WI38 (cell line): ENCODE measurements at regions not wholly inside any gene's neighbourhood (a gene's known extent, or its start where the extent isn't known, plus 50 kb on each side); places are given as distances from the start of the nearest gene placed in this dataset.

Experiments
- H3K4me3 ChIP-seq: 2 replicates; pipeline ENCODE4 v1.5.1; 2011; ENCODE audit warnings: low read depth, mild to moderate bottlenecking, control low read depth, low read length
- TF ChIP-seq, protein P1 (sequence below): IDR thresholded peaks from 2 replicates; pipeline ENCODE4 v1.5.1; 2012; ENCODE audit warnings: low read depth, mild to moderate bottlenecking, control low read depth, low read length

DNA sequence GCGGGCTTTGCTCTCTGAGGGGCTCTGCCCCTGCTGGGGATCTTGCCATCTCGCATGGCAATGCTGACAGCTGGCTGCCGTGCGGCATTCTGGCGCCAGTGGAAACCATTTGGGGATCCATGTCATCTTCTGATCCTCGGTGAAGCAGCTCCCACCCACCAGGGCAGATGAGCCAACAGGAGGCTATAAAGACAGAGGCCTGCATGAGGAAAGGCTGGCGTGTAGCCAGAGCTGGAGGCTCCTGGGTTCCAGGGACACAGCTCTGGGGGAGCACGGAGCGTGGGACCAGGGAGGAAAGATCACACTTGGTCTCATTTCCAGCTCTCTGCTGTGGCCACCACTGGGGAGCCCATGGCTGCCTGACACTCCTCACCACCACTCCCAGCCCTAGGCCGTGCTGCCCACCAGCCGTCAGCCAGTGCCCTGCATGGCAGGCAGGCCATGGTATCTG lies 145.8 kb downstream of the ZFP36L2 start:
- H3K4me3 ChIP-seq, result no peak overlapping the region
- TF ChIP-seq, protein P1, sequence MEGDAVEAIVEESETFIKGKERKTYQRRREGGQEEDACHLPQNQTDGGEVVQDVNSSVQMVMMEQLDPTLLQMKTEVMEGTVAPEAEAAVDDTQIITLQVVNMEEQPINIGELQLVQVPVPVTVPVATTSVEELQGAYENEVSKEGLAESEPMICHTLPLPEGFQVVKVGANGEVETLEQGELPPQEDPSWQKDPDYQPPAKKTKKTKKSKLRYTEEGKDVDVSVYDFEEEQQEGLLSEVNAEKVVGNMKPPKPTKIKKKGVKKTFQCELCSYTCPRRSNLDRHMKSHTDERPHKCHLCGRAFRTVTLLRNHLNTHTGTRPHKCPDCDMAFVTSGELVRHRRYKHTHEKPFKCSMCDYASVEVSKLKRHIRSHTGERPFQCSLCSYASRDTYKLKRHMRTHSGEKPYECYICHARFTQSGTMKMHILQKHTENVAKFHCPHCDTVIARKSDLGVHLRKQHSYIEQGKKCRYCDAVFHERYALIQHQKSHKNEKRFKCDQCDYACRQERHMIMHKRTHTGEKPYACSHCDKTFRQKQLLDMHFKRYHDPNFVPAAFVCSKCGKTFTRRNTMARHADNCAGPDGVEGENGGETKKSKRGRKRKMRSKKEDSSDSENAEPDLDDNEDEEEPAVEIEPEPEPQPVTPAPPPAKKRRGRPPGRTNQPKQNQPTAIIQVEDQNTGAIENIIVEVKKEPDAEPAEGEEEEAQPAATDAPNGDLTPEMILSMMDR, result no peak

DNA sequence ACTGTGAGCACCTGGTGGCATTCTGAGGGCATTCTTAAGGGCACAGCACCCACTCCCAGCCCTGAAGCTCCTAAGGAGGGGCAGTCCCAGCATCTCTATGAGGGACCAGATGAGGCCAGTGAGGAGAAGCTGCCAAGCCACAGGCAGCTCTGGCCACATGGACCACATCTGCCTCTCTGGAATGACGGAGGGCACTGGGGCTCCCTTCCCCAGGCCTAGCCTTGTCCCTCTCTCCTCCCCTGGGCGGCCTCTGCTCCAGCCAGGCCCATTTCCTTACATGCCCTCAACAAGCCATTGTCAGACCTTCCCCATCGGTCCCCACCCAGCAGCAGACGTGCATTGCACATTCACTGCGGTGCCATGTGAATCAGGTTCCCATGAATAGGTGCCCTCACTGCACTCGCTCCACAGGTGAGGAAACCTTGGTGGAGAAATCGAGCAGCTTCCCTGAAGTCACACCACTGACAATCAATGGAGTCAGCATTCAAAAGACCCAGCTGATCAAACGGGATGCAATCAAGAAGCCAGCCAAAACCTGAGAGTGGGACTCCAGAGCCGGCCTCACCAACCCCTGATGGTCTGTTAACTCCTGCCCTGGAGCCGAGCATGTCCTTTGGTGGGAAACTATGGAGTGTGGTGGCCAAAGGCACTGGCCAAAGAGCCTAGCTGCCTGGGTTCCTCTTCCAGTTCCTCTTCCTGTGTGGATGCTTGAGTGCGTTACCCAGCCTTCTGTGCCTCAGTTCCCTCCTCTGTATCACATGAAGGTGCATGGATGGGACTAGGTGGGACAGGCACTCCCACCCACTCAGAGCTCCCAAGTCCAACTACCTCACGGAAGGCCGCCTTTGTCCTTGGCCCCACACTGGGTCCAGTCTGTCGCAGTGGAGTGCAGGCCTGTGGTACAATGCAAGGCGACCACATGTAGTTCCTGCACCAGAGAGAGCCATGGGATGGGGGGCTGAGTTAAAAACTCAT lies 147.3 kb downstream of the ZFP36L2 start:
- no peak overlapping the region for H3K4me3 ChIP-seq
- TF ChIP-seq, protein P1, result no peak

DNA sequence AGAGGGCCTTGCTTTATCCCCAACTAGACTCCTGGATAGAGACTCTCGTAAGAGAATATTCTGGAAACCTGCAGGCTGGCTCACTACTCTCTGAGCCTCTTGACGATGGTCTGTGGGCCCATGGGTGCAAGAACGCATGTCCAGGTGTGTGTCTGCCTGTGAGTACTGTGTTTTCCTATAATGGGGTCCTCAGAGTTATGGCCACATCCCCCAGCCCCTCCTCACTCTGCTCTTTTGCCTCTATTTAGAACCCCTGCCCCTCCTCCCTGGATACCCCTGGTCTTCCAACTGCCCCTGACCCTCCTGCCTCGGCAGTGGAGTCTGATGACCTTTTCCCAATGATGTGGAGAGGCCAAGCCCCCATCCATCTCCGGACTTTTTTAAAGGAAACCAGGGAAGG lies 148.1 kb downstream of the ZFP36L2 start:
- H3K4me3 ChIP-seq, result no peak overlapping the region
- TF ChIP-seq, protein P1, result no peak

- TF ChIP-seq, protein P1, result no peak
- H3K4me3 ChIP-seq, result no peak overlapping the region
Observed at GRCh38 chr2:43077876-43078275, 148.5 kb downstream of the ZFP36L2 start.

DNA sequence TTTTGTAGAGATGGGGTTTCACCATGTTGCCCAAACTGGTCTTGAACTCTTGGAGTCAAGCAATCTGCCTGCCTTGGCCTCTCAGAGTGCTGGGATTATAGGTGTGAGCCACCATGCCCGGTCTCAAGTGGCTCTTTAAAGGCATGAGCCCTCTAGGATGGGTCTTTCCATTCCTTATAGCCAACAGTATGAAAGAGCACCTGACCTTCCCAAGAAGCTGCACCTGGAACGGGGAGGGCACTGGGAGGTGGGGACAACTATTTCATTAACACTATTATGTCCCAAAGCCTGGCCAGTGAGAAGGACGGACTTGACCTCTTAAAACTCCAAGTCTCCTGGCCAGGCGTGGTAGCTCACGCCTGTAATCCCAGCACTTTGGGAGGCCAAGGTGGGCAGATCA lies 149.7 kb downstream of the ZFP36L2 start:
- no peak overlapping the region for H3K4me3 ChIP-seq
- TF ChIP-seq, protein P1, result no peak

DNA sequence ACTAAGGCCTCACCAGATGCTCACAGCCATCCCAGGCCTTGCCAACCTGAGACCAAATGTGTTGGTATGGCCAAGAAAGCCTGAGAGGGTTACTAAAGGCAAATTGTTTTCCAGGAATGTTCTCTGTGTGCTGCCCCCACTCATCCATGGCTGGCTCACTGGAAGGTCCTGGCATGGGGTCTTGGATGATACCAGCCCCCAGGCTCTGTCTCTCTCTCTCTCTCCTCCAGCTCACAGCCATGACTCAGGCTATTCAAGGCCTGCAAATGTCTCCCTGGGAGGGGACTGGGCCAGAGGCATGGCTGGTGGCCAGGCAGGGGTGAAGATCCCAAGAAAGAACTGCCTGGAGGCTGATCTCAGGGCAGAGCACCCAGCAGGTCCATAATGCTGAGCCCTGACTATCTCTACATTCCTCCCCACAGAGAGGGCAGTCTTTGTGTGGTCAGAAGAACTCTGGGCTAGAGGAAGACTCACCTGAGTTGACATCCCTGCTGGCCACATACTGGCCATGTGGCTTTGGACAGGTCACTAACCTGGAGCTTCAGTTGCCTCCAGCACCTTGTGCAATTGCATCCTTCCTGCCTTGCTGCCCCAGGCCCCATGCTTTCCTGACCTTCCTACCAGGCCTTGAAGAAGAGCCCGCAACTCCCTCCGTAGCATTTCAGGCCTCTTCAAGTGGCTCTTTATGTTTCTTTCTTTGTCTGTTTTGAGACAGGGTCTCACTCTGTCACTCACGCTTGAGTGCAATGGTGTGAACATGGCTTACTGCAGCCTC lies 150.4 kb downstream of the ZFP36L2 start:
- TF ChIP-seq, protein P1, result no peak
- no peak overlapping the region for H3K4me3 ChIP-seq
